ENCODE measurements at regions not wholly inside any gene's neighbourhood (a gene's known extent, or its start where the extent isn't known, plus 50 kb on each side); places are given as distances from the start of the nearest gene placed in this dataset.

DNA sequence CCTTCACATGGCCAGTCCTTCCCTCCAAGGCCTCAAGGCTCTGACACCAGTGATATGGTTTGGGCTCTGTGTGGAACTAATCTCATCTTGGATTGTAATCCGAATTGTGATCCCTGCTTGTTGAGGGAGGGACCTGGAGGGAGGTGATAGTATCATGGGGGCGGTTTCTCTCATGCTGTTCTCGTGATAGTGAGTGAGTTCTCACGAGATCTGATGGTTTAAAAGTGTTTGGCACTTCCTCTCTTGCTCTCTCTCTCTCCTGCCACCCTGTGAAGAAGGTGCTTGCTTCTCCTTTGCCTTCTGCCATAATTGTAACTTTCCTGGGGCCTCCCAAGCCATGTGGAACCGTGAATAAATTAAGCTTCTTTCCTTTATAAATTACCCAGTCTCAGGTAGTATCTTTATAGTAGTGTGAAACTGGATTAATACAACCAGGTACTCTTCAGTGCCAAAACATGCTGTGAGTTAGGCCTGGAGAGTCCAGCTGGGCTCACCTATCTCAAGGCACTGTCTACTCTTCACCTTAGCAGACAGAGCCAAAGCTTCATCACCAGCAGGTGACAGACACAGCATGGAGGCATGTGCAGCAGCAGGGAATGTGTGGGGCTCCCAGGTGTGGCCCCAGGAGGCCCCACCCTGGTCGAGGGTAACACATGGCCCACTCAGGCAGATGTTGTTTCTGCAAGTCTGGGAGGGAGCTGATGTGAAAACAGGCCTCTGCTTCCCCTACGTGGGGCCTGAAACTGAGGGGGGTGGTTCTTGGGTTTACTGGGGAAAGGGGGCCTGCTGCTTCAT, 97.5 kb upstream of the CDYL start:
- DNase-seq (ENCODE audit: low spot score), result no peak
- intact Hi-C loops (cut with DNase I), result no loop called here

DNA sequence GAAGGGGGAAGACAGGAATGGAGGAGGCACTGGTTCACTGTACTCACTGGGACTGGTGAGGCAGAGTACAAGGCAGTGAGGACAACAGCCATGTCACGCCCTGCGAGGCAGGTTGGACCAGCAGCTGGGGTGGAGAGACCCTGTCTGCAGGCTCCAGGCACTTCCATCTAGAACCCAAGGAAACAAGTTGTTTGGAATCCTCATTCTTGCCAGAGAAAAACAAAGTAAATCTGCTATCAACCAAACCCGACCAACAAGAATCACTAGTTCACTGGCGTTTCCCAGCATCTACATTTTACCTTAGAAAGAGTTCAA, 98.5 kb upstream of the CDYL start:
- intact Hi-C loops (cut with DNase I), result no loop called here
- DNase-seq (ENCODE audit: low spot score), result no peak

DNA sequence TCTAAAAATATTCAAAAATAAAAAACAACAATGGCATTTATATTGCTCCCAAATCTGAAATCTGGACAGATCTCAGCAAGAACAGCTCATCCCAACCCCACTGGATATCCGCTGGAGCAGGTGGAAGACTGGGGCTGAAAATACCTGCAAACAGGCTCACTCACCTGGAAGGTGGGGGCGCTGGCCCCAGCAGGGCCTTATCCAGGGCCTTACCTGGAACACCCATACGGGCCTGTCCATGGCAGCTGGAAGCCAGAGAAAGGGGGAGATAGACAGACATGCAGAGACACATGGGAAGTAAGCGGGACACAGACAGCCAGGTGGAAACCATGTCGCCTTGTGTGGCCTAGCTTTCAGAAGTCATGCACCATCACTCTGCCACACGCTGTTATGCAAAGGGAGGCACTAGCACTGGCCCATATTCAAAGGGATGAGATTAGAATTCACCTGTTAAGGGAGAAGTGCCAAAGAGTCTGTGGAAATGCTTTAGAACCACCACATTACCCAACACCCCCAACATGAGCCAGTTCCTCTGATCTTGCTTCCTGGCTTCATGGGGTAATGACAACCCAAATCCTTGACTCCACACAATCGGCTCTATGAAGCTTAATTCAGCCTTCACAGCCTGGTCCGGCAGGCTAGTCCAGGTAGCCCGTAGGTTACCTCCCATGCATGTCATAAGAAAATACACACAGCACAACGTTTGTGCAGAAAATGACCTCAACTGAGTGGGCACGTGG, 99.0 kb upstream of the CDYL start:
- intact Hi-C loops (cut with DNase I), result no loop called here
- DNase-seq (ENCODE audit: low spot score), result no peak

DNA sequence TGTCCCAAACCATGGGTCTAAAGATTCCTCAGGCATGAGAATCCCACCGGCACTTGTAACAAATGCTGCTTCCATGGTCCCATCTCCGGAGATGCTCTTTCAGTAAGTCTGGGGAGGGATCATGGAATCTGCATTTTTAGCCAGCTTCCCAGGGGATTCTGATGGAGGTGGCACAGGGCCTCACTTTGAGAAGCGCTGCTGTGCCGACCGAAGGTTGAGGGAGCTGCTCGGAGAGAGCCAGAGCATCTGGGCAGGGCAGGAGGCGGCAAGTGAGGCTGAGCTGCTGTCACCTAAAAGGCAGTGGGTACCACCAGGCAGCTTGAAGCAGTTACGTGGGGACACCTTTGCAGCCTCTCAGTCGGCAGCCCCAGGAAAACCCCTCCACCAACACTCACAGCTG, 100.2 kb upstream of the CDYL start:
- no peak for DNase-seq (ENCODE audit: low spot score)

DNA sequence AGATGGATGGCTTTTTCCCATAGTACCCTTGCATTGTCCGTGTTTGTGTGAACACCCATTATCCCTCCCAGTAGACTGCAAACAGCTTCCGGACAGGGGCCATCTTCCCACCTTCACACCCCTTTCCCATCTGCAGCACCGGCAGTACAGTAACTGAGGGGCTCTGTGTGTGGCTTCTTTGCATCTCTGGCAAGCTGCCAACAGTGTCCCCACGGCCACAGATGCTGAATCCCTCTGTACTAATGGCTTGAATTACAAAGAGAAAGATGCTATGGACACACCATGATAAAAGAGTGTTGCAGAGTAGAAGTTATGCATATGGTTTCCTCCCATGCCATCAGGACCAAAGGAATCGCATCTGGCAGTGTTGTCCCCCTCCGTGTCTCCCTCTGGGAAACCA, 101.1 kb upstream of the CDYL start:
- intact Hi-C loops (cut with DNase I), result no loop called here
- DNase-seq (ENCODE audit: low spot score), result no peak

More for the DNA sequence above, 100.2 kb upstream of the CDYL start:
- intact Hi-C loops (cut with DNase I), result no loop called here

DNA sequence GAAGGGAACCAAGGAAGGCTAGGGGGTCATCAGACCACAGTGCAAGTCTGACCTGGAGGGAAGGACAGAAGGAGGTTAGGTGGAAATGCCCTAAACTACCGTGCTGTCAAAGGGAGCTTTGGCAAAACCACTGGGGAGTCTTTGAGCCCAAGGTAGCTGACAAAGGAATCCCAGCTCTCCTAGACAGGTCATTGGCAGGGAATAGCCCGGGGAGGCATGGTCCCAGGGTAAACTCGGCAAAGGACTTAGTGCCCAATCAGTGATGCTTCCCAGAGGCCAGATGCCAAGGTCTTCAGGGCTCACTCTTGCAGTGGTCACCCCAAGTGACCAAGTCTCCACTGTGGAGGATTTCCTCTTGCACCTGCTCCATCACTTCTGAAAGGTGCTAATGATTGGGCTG, 102.3 kb upstream of the CDYL start:
- intact Hi-C loops (cut with DNase I), result loop anchor here in 1 of 2 donors (5.0 kb wide), 1 partner anchor 207 kb away; no protein-coding TSS in a partner anchor
- DNase-seq (ENCODE audit: low spot score), result no peak

DNA sequence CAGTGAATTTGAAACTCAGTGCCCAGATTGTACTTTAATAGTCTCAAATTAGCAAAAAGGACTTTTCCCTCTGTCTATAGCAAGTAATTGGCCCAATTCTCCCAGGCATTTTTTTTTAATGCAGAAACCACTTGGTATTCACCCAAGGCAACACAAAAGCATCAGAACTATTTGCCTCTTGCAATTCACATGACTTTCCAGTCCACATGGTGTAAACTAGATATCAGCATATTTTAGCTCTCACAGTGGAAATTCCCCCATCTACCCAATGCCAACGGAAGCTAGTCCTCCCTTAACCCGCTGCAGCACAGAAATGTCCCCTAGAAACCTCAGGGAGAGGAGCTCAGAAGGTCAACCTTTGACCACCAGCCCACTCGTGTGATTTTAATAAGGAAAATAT, 103.4 kb upstream of the CDYL start:
- DNase-seq (ENCODE audit: low spot score), result no peak
- intact Hi-C loops (cut with DNase I), result loop anchor here in 1 of 2 donors (5.0 kb wide), 1 partner anchor 205 kb away; no protein-coding TSS in a partner anchor

DNA sequence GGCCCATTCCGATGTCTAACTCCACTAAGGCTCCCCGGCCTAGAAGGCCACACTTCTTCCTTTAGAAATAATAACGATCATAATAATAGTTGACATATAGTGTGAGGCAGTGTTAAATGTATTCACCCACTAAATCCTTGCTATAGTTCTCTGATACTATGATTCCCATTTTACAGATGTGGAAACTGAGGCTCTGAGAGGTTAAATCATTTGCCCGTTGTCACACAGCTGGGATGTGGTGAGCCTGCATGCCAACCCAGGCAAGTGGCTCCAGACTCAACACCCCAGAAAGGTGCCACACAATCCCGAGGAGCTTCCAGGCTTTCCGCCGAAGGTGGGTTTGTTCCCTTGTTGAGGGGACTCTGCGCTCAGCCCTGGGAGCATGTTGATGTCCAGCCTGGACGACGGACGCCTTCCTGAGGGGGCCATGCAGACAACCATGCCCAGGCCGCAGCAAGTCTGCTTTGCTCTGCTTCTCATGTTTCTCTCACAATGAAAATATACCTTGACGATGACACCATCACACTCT, 104.6 kb upstream of the CDYL start:
- intact Hi-C loops (cut with DNase I), result loop anchor here in 1 of 2 donors (5.0 kb wide), 1 partner anchor 204 kb away; no protein-coding TSS in a partner anchor
- DNase-seq (ENCODE audit: low spot score), result no peak

DNA sequence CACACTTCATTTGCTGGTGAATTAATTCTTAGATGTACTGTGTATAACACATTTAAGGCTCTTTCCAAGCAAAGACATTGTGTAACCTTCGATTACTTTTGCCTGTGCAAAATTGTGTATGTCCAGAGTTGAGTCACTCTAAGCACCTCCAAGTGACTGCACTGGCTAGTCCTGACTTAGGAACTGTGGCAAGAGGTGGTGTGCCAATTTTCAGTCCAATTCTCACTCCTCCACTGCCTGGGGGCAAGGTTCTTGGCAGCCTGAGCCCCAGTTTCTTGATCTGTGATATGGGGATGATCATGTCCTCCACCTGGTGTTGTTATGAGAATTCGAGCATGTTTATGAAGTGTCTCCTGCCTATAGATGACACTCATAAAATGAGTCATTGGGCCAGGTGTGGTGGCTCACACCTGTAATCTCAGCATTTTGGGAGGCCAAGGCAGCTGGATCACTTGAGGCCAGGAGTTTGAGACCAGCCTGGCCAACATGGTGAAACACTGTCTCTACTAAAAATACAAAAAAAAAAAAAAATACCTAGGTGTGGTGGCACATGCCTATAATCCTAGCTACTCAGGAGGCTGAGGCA, 105.3 kb upstream of the CDYL start:
- no peak for DNase-seq (ENCODE audit: low spot score)
- intact Hi-C loops (cut with DNase I), result loop anchor here in 1 of 2 donors (5.0 kb wide), 1 partner anchor 204 kb away; no protein-coding TSS in a partner anchor

DNA sequence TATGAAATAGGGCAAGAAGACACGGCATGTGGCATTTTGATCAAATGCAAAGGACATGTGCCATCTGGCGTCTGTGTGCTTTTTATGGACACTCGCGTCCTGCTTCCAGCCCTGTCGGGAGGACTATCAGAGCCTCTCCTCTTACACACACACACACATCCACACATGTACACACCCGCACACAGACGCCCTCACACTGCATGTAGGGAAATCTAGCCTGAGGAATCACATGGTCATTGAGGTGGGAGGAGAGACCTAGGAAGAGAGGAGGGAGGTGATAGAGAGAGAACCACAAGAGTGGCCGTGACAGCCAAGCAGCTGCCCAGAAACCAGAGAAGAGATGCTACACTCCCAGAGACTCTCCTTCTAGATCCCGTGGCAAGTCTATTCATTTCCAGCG, 105.9 kb upstream of the CDYL start:
- intact Hi-C loops (cut with DNase I), result loop anchor here in 1 of 2 donors (5.0 kb wide), 1 partner anchor 203 kb away; no protein-coding TSS in a partner anchor
- no peak for DNase-seq (ENCODE audit: low spot score)

DNA sequence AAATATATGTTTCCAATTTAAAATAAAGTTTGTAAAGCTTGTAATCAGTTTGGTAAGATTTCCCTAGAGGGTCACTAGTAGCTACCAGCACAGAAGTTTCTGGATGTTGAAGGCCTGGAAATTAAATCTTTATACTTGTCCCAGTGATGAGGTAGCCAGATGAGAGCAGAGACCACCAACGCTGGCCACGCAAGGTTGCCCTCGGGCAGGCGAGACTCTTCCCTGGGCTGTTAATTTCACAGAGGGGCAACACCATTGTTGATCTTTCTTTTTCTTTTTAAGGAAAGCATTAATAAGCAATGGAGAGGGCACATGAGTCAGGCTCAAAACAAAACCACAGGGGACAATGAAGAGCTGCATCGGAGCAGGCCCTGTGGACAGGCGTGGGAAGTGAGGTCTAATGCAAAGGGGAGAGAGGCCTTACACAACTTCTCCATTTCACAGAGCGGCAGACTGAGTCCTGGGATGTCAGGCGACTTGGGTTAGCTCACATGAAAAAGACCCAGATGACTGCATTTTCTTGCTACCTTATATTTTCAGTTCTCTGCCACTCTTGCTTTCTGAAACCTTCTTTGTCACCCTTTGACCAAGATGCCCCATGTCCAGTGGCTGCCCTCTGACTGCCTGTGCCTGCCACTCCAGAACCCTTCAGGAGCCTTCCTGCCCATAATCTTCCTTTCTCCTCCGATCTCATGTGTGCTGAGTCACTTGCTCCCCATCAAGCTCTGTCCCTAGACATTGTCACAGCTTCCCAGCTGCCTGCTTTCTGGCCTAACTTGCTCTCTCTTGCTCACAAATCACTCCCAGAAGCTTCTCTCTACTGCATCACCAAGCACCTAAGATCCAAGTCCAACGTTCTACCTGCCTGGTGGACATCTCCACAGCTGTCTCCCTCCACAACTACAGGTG, 107.7 kb upstream of the CDYL start:
- intact Hi-C loops (cut with DNase I), result no loop called here
- no peak for DNase-seq (ENCODE audit: low spot score)

DNA sequence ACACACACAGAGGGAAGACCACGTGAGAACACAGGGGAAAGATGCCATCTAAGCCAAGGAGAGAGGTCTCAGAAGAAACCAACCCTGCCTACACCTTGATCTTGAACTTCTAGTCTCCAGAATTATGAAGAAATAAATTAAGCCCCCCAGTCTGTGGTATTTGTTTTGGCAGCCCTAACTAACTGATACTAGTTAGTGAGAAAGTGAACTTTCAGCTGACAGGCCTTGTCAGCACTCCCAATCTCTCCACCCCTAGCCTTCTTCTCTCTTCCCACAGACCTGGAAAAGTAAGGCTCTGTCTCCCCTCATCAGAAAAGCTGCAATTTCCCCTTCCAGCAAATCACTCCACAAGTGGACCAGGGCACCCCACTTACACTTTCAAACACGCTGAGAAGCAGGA, 108.6 kb upstream of the CDYL start:
- no peak for DNase-seq (ENCODE audit: low spot score)
- intact Hi-C loops (cut with DNase I), result no loop called here

DNA sequence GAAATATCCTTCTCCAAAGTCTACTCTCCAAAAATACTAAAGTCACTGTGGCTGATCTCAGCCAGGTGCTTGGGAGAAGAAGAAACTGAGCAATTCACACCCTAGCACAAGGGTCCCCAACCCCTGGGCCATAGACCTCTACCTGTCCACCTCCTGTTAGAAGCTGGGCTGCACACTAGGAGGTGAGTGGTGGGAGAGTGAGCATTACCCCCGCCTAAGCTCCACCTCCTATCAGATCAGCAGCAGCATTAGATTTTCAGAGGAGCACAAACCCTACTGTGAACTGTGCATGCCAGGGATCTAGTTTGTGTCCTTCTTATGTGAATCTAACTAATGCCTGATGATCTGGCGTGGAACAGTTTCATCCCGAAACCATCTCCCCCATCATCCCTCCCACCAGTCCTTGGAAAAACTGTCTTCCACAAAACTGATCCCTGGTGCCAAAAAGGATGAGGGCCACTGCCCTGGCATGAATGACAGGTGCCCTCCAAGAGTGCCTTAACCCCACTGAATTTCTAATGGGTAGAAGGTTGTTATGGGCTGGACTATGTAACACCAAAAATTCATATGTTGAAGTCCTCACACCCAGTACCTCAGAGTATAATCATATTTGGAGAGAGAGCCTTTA, 109.2 kb upstream of the CDYL start:
- intact Hi-C loops (cut with DNase I), result no loop called here
- DNase-seq (ENCODE audit: low spot score), result no peak

DNA sequence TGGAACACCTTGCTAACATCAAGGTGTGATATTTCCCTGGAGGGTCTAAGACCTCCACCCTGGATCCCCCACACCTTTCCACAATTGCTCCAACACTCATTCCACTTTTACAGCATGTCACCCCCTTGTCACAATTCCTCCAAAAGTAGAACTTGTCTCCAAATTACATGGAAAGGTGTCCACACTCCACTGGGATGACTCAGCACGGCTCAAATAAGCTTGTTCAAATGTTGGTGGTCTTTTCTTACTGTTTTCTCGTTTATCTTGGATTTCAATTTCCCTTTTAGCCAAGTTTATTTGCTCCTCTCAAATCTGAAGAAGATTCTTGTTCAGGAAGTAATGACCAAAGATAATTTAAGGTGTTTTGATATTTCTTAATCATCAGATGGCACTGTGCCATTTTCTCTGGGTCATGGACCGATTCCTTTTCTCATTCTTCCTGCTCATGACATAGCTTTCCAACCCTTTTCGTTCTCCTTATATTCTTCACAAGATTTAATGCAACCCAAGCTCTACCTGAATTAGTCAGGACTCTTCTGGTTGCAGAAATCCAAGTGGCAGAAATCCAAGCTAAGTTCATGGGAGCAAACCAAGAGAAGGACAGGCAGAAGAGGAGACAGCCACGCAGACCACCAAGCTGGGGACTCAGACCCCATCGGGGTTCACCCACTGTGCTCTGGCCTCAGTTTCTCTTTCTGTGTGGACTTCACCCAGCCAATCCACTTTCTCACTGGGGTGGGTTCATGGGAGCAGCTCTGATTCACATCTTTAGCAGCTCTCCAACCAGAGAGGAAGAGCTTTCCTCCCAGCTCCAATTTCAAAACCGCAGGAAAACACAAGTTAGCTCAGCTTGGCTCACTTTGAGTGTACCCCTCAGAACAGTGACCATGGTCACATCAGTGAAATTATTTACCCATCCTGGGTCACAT, 110.5 kb upstream of the CDYL start:
- no peak for DNase-seq (ENCODE audit: low spot score)
- intact Hi-C loops (cut with DNase I), result no loop called here

DNA sequence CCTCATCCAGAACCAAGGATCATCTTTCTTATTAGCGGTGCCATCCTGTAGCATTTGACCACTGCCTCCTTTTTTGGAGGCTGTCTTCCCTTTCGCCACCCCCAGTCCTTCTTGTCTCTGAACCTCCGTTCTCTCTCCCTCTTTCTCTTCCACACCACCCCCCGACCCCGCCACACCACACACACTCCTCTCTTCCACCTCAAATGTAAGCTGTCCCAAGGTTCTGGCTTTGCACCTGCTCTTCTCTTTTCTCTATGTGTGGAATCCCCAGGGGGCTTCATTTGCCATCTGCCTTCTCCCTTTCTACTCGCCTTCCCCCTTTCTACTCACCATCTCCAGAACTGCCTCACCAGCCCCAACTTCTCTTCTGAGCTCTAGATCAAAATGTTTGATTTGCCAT, 111.3 kb upstream of the CDYL start:
- no peak for DNase-seq (ENCODE audit: low spot score)
- intact Hi-C loops (cut with DNase I), result no loop called here

DNA sequence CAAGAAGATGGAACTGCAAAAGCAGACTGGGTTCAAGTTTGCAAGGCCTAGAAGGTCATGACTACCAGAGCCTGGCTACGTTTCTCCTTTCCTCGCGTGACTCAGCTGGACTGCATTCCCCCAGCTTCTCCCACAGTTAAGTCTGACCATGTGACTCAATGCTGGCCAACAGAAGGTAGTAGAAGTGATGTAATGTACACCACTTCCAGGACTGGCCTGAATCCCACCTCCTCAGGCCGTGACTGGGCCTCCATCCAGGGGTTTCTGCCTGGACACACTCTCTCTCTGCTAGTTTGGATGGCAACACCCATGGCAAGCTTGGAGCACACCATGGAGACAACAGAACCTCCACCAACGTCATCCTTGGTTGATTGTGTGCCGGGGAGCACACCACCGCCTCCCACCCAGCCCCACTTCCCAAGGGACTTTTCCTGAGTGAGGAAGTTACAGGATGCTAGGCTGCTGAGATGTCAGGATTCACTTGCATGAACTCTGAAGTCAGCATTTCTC, 112.0 kb upstream of the CDYL start:
- intact Hi-C loops (cut with DNase I), result no loop called here
- DNase-seq (ENCODE audit: low spot score), result peak; percentile 92

DNA sequence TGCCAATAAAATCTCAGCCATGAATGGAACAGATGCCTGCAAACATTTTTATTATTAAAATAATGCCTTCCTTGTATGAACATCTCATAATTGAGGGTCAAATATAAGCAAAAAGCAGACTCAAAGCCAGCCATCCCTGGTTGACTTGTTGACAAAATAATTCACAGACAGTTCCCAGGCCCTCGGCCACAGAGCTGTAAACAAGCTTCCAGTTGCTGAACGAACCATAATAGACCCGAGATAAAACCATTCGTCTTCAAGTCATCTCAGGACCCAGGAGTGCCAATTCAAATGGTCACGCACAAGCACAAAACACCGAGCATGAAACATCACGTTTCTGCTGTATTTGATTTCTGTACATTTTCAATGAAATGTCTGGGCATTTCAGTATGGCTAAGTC, 113.3 kb upstream of the CDYL start:
- intact Hi-C loops (cut with DNase I), result no loop called here
- DNase-seq (ENCODE audit: low spot score), result no peak
